GM21528 (cell line): ENCODE measurements at regions not wholly inside any gene's neighbourhood (a gene's known extent, or its start where the extent isn't known, plus 50 kb on each side); places are given as distances from the start of the nearest gene placed in this dataset.
"Not testable (repeated sequence)": the region's sequence is repeated elsewhere in the genome, so short reads cannot be mapped to it uniquely, and the experiment has no call there.

Experiments used
- ATAC-seq: cut with Tn5 transposase; IDR thresholded peaks from one replicate; pipeline ENCODE4 v1.9.1; 2021; ENCODE audit warnings: mild to moderate bottlenecking, moderate library complexity; ENCODE audit not compliant: unreplicated experiment, low FRiP score

DNA sequence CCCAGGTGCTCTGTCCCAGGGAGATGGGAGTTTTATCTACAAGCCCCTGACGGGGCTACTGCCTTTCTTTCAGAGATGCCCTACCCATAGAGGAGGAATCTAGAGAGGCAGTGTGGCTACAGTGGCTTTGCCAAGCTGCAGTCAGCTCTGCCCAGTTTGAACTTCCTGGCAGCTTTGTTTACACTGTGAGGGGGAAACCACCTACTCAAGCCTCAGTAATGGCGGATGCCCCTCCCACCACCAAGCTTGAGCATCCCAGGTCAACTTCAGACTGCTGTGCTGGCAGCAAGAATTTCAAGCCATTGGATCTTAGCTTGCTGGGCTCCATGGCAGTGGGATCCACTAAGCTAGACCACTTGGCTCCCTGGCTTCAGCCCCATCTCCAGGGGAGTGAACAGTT is 53.1 kb upstream of the TMEM252 start:
- ATAC-seq, result not testable (repeated sequence)

GRCh38 chr9:68595868-68596267 is 55.2 kb upstream of the TMEM252 start:
- no peak for ATAC-seq

- no peak for ATAC-seq
These were observed 56.8 kb upstream of the TMEM252 start for GRCh38 chr9:68597362-68597997.

GRCh38 chr9:68599826-68600225 is 59.1 kb upstream of the TMEM252 start:
- no peak for ATAC-seq

GRCh38 chr9:68601081-68601480 is 60.4 kb upstream of the TMEM252 start:
- no peak for ATAC-seq

- ATAC-seq, result no peak
These were observed 62.7 kb upstream of the TMEM252 start for GRCh38 chr9:68603371-68603770.

GRCh38 chr9:68608763-68609162 is 68.1 kb upstream of the TMEM252 start:
- ATAC-seq, result no peak

- no peak for ATAC-seq
These were observed 69.3 kb upstream of the TMEM252 start for GRCh38 chr9:68609901-68610415.

DNA sequence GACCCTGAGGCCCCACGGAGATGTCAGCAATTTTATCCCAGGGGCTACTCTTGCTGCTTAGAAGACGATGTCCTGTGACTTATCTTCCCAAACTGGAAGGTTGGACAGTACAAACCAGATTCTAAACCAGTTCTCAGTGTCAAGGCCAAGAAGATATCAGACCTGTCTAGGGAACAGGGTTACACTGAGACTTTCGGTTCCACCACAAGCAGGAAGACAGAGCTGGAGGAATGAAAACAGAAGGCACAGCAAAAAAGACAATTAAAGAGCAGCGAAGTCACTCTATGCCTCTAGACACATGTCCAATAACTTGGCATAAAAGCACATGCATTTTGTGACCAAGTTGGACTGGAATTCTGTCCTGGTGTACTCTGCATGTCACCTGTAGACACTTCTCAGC is 73.4 kb upstream of the TMEM252 start:
- ATAC-seq, result no peak

- not testable (repeated sequence) for ATAC-seq
These were observed 76.3 kb upstream of the TMEM252 start for GRCh38 chr9:68617011-68617410.

DNA sequence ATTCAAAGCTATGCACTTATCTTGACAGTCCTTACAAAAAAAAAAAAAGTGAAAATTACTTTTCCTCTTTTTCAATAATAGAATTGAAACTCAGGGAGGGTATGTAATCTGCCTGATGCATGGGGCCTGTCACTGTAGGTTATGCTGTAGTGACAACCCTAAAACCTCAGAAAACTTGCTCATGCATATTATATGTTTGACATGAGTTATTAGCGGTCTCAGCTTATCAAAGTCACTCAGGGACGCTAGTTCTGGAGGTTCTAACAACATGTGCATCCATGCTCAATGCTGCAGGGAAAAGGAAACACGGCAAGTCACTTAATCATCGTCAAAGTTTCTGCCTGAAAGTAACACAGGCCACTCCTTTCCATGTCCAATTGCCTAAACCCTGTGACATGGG is 78.4 kb upstream of the TMEM252 start:
- no peak for ATAC-seq

- ATAC-seq, result no peak
These were observed 79.0 kb upstream of the TMEM252 start for GRCh38 chr9:68619636-68620035.

DNA sequence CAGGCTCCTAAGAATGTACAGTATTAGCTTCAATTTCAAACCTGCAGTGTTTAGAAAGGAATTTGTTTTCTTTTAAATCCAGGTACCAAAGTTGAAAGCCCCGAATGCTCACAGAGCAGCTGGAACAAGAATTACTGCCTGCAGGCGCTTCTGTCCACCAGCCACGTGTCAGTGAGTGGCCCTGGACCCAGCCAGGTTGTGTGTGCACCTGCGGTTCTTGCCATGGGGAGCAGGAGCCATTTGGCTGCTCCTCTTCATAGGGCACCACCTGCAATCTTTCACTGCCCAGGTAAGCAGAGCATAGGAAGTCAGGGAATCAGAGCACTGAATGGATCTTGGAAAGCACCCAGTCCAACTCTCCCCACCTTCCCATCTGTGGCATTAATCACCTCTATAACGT is 79.5 kb upstream of the PIP5K1B start:
- no peak for ATAC-seq

- ATAC-seq, result no peak
These were observed 78.5 kb upstream of the PIP5K1B start for GRCh38 chr9:68626526-68626925.

DNA sequence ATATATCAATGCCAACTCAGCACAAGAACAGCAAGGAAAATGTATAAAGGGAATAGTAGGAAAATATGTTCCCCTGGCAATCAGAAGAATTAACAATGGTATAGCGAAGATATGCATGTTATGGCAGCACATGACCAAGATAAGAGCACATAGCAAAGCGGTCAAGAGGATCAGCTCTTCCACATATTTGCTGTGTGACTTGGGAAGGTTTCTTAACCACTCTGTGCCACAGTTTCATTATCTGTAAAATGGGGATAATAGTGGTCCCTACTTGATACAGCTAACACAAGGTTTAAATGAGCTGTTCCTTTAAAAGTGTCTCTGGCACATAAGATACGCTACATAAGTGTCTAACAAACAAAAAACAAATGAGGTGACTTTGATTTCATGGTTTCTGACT is 77.9 kb upstream of the PIP5K1B start:
- no peak for ATAC-seq

- no peak for ATAC-seq
These were observed 77.4 kb upstream of the PIP5K1B start for GRCh38 chr9:68627594-68627993.

DNA sequence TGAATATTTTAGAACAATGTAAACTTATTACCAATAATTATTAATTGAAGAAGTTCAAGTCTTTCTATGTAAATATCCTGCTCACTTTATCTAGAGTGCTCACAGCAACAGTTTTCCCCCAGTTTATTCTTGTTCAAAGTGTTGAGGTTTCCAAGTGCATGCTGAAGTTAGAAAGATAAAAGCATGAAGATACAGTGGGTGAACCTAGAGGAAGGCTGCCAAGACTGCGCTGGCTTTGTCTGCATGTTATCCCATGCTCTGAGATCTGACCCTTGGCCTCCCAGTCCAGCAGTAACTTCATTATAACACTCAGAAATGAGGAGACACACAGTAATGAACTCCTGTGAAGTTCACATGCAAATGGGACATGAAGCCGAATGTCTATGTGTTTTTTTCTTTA is 76.0 kb upstream of the PIP5K1B start:
- ATAC-seq, result no peak

- ATAC-seq, result no peak
These were observed 73.2 kb upstream of the PIP5K1B start for GRCh38 chr9:68631811-68632210.

GRCh38 chr9:68637020-68637419 is 68.0 kb upstream of the PIP5K1B start:
- ATAC-seq, result no peak

- ATAC-seq, result not testable (repeated sequence)
These were observed 65.8 kb upstream of the PIP5K1B start for GRCh38 chr9:68639261-68639660.

GRCh38 chr9:68640421-68641089 is 64.5 kb upstream of the PIP5K1B start:
- peak; percentile 41 for ATAC-seq
